HG02885 (cell line): ENCODE measurements at regions not wholly inside any gene's neighbourhood (a gene's known extent, or its start where the extent isn't known, plus 50 kb on each side); places are given as distances from the start of the nearest gene placed in this dataset.

ENCODE experiments used
- ATAC-seq: cut with Tn5 transposase; IDR thresholded peaks from one replicate; pipeline ENCODE4 v1.9.1; 2021; ENCODE audit warnings: mild to moderate bottlenecking; ENCODE audit not compliant: unreplicated experiment, poor library complexity

DNA sequence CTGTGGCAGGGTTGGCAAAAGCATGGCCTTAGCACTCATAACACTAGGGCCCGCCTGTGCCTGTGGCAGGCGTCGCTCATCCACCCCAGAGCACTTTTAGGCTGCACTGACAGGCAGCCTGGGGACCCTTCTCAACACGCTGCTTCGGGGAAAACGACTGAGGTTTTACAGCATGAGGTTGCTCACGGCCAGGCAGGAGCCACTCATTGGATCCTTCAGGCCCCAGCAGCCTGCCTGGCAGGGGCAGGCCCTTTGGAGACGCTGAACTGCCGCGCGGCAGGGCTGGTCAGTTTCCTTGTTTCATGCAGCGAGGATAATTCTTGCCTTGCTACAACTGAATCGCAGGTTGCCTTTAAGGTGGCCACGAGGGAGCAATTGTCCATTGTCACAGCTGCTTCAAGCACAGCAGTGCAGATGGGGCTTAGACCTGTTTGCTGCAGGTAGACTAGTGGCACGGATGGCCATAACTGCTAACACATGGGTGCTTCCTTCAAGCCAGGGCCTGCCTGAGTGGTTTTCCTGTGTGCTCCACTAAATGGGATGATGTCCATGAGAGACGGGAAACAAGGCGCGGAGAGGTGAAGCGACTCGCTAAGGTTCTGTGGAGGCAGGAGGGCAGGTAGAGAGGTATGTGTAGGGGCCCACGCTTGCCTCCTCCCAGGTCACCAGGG lies 49.9 kb upstream of the HS6ST1 start:
- ATAC-seq = no peak

DNA sequence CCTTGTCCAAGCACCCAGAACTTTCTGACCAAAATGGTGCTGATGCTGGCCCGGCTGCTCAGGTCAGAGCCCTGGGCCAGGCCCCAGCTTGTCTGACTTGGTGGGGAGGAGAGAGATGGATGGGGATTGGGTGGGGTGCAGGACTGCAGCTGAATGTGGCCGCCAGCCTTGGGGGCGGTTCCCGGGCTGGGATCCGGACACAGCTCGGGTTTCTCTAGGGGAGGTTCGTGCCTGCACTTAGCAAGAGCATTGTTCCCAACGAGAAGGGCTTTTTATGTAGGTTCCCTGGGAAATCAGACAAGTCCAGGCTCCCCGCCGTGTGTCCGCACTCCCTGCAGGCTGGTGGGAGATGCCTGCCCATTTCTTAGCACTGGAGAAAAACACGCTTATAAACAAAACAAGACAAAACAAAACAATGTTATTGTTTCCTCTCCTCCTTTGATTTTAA lies 50.5 kb upstream of the HS6ST1 start:
- ATAC-seq = no peak

GRCh38 chr2:128369602-128370467 lies 51.2 kb upstream of the HS6ST1 start:
- ATAC-seq = no peak

DNA sequence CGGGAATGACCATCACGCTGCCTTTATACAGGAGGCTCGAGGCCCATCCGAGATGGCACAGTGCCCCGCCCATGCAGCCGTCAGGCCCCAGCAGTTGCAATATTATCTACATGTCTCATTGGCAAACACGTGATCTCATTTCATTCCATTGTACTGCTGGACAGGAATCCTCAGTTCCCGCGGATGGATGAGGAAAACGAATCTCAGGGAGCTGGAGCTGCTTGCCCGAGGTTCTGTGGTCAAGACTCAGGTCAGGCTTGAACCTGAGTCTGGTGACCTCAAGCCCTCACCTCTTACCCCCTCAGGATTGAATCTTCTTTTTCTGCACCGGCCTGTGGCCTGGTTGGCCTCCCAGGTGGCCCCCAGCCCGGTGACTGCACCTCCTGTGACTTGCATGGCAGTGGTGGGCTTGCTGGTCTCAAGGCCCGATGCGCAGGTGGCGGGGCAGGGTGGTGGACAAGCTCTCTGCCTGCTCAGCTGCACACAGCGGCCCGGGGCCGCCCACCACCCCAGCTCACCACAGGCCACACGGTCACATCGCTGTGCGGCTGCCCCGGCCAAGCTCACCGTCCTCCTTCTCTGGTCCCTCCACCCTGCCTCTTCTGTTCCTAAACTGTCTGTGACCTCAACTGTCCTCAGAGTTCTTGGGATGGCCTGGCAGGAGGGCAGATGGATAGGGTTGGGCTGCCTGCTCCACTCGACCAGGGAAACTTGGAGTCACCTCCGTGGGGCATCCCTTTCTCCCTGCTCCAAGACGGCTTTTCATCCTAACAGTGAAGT lies 52.0 kb upstream of the HS6ST1 start:
- ATAC-seq = no peak

DNA sequence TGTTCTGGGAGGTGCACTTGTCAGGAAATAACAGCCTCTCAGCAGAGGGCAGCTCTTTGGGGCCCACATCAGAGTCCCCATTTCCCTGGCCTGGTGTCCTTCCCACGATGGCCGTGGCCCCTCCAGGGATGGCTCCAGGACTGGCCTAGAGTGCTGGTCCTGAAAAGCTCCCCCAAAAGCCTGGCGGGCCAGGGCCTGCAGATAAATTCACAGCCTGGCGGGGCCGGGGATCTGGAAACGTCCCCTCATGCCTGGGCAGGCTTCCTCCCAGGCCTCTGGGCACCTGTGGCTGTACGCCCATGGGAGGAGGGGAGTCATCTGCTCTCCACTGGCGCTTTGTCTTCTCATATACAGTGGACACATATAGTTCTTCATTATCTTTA lies 52.6 kb upstream of the HS6ST1 start:
- ATAC-seq = no peak

- no peak for ATAC-seq
Observed at GRCh38 chr2:128371648-128372345, 53.1 kb upstream of the HS6ST1 start.

GRCh38 chr2:128372621-128373341 lies 54.1 kb upstream of the HS6ST1 start:
- no peak for ATAC-seq

GRCh38 chr2:128373451-128374000 lies 54.9 kb upstream of the HS6ST1 start:
- ATAC-seq = no peak

- no peak for ATAC-seq
Observed at GRCh38 chr2:128374001-128374710, 55.5 kb upstream of the HS6ST1 start.

GRCh38 chr2:128374711-128375413 lies 56.2 kb upstream of the HS6ST1 start:
- ATAC-seq = no peak

GRCh38 chr2:128375454-128375853 lies 56.8 kb upstream of the HS6ST1 start:
- ATAC-seq = no peak

GRCh38 chr2:128376241-128377041 lies 57.8 kb upstream of the HS6ST1 start:
- ATAC-seq = no peak

GRCh38 chr2:128377071-128377910 lies 58.6 kb upstream of the HS6ST1 start:
- no peak for ATAC-seq

GRCh38 chr2:128378231-128379020 lies 59.8 kb upstream of the HS6ST1 start:
- ATAC-seq = no peak

- ATAC-seq = no peak
Observed at GRCh38 chr2:128379021-128380015, 60.6 kb upstream of the HS6ST1 start.
